SH-SY5Y (cell line): ENCODE measurements at regions not wholly inside any gene's neighbourhood (a gene's known extent, or its start where the extent isn't known, plus 50 kb on each side); places are given as distances from the start of the nearest gene placed in this dataset.

ENCODE experiments used
- GATA2 ChIP-seq: IDR thresholded peaks from 2 replicates; pipeline ENCODE4 v1.6.1; 2011; ENCODE audit warnings: mild to moderate bottlenecking, low read depth, low read length
- GATA3 ChIP-seq: IDR thresholded peaks from 2 replicates; pipeline ENCODE4 v1.6.1; 2011; ENCODE audit warnings: low read depth, mild to moderate bottlenecking, low read length, moderate library complexity

GRCh38 chr18:41073372-41073954 lies 881.6 kb upstream of the PIK3C3 start:
- no peak for TF ChIP-seq GATA2
- no peak for TF ChIP-seq GATA3
